Natural killer cell (primary cell): ENCODE measurements at regions not wholly inside any gene's neighbourhood (a gene's known extent, or its start where the extent isn't known, plus 50 kb on each side); places are given as distances from the start of the nearest gene placed in this dataset.

ENCODE experiments used
- ATAC-seq, 3 donors: fragments of 150-1000 bp in 2 of 3; fragments of 200-7000 bp in 1 of 3; cut with Tn5 transposase; 1 replicate in 1 of 3; 2 replicates in 2 of 3; pipeline ENCODE4 v1.10.0; 2021; ENCODE audit warnings: mild to moderate bottlenecking in 2 of 3, moderate library complexity in 2 of 3
- DNase-seq, 2 donors: peaks; one replicate each; pipeline versions ENCODE4 v3.0.0 to v3.0.0-alpha.2; 2013 to 2021; ENCODE audit warnings: mixed read lengths in 1 of 2
- H3K27ac ChIP-seq: one replicate; pipeline ENCODE4 v1.5.1; 2013; ENCODE audit warnings: mild to moderate bottlenecking, low read length
- H3K27me3 ChIP-seq: one replicate; pipeline ENCODE4 v1.6.1; 2013; ENCODE audit warnings: low read length; ENCODE audit not compliant: control insufficient read depth, insufficient read depth
- H3K36me3 ChIP-seq: one replicate; pipeline ENCODE4 v1.6.1; 2013; ENCODE audit warnings: low read length; ENCODE audit not compliant: control insufficient read depth, insufficient read depth
- H3K4me1 ChIP-seq: one replicate; pipeline ENCODE4 v1.6.1; 2013; ENCODE audit warnings: low read length; ENCODE audit not compliant: control insufficient read depth, insufficient read depth
- H3K4me3 ChIP-seq: one replicate; pipeline ENCODE4 v1.5.1; 2013; ENCODE audit warnings: low read length
- H3K9me3 ChIP-seq: one replicate; pipeline ENCODE4 v1.6.1; 2013; ENCODE audit warnings: low read length; ENCODE audit not compliant: control insufficient read depth, insufficient read depth
- H3K27ac Mint-ChIP-seq, 2 donors: one replicate each; pipeline ENCODE4 v1.8.0; 2022; ENCODE audit warnings: mild to moderate bottlenecking in 2 of 2, mixed read lengths in 2 of 2, moderate library complexity in 1 of 2
- H3K27me3 Mint-ChIP-seq, 2 donors: one replicate each; pipeline ENCODE4 v1.8.0; 2022; ENCODE audit warnings: low read depth in 2 of 2, mixed read lengths in 2 of 2
- H3K36me3 Mint-ChIP-seq: one replicate; pipeline ENCODE4 v1.8.0; 2022; ENCODE audit warnings: mixed read lengths
- H3K4me1 Mint-ChIP-seq, 2 donors: one replicate each; pipeline ENCODE4 v1.8.0; 2022; ENCODE audit warnings: mixed read lengths in 2 of 2
- H3K4me3 Mint-ChIP-seq: one replicate; pipeline ENCODE4 v1.8.0; 2022; ENCODE audit warnings: mild to moderate bottlenecking, moderate library complexity, mixed read lengths
- H3K9me3 Mint-ChIP-seq, 2 donors: one replicate each; pipeline ENCODE4 v1.8.0; 2022; ENCODE audit warnings: mixed read lengths in 2 of 2
- CTCF ChIP-seq: fragments of 200-600 bp; IDR thresholded peaks from one replicate; pipeline ENCODE4 v1.8.0; 2022; ENCODE audit warnings: antibody characterized with exemption
- WGBS: methylation state at CpG from one replicate; pipeline ENCODE4 v1.1.7; 2013; ENCODE audit warnings: missing lambda C conversion rate; ENCODE audit not compliant: insufficient coverage; 5-methylcytosine and 5-hydroxymethylcytosine counted together
- intact Hi-C: fragments of 100-400 bp; cut with micrococcal nuclease; formaldehyde crosslinking; loops from one replicate; pipeline ENCODE4 v1.14.2; 2022

- no peak overlapping the region for H3K27ac ChIP-seq
- no peaks in the 10 kb centered on the region for H3K36me3 ChIP-seq
- H3K9me3 ChIP-seq: no peaks in the 10 kb centered on the region
- intact Hi-C loops: no loop called here
- H3K27me3 Mint-ChIP-seq: no peaks in the 10 kb centered on the region
- H3K9me3 Mint-ChIP-seq: no peaks in the 10 kb centered on the region
- peaks cover 5% of the 10 kb centered on the region for H3K4me1 ChIP-seq
- no peak overlapping the region for H3K4me3 ChIP-seq
- no peaks in the 10 kb centered on the region for H3K36me3 Mint-ChIP-seq
- no peak overlapping the region for H3K4me3 Mint-ChIP-seq
- DNase-seq (no peak), ATAC-seq (no peak)
- WGBS: 80% methylated on average over 4 of the region's 5 CpGs
- H3K27ac Mint-ChIP-seq: no peak overlapping the region
- peaks cover 2 to 23% of the 10 kb centered on the region in 2 donors for H3K4me1 Mint-ChIP-seq
- no peak for TF ChIP-seq CTCF
- no peaks in the 10 kb centered on the region for H3K27me3 ChIP-seq
These were observed 72.3 kb downstream of the CD164 start for GRCh38 chr6:109309917-109310316.

GRCh38 chr6:109308018-109308492 is 74.2 kb downstream of the CD164 start:
- Histone ChIP-seq H3K36me3 (no peaks in the 10 kb centered on the region), H3K27me3 (no peaks in the 10 kb centered on the region), H3K27ac (peak overlapping the region; percentile 28), H3K4me1 (peaks cover 21% of the 10 kb centered on the region), H3K4me3 (no peak overlapping the region), H3K9me3 (no peaks in the 10 kb centered on the region)
- Mint-ChIP-seq H3K4me1 (peaks cover 13 to 38% of the 10 kb centered on the region in 2 donors), H3K4me3 (peak overlapping the region; percentile 17), H3K27ac (peak overlapping the region; percentile 49 to 57), H3K27me3 (no peaks in the 10 kb centered on the region), H3K36me3 (no peaks in the 10 kb centered on the region), H3K9me3 (no peaks in the 10 kb centered on the region)
- no peak for TF ChIP-seq CTCF
- 49% methylated on average over 2 of the region's 5 CpGs for WGBS
- intact Hi-C loops: no loop called here
- peak; percentile 58 to 96 (median 91) for ATAC-seq
- no peak for DNase-seq

GRCh38 chr6:109306733-109307132 is 75.5 kb downstream of the CD164 start:
- no peaks in the 10 kb centered on the region for H3K9me3 Mint-ChIP-seq
- H3K4me1 Mint-ChIP-seq: peaks cover 13 to 38% of the 10 kb centered on the region in 2 donors
- Histone ChIP-seq H3K4me3 (no peak overlapping the region), H3K9me3 (no peaks in the 10 kb centered on the region), H3K27me3 (no peaks in the 10 kb centered on the region), H3K27ac (no peak overlapping the region), H3K4me1 (peaks cover 21% of the 10 kb centered on the region), H3K36me3 (no peaks in the 10 kb centered on the region)
- TF ChIP-seq CTCF: no peak
- H3K36me3 Mint-ChIP-seq: no peaks in the 10 kb centered on the region
- DNase-seq (no peak), ATAC-seq (no peak)
- no peaks in the 10 kb centered on the region for H3K27me3 Mint-ChIP-seq
- intact Hi-C loops: no loop called here
- H3K27ac Mint-ChIP-seq: no peak overlapping the region
- 100% methylated on average over 2 of the region's 2 CpGs for WGBS
- H3K4me3 Mint-ChIP-seq: no peak overlapping the region

GRCh38 chr6:109305028-109305427 is 77.2 kb downstream of the CD164 start:
- ATAC-seq (no peak), DNase-seq (no peak)
- no peak overlapping the region for H3K4me3 Mint-ChIP-seq
- H3K36me3 ChIP-seq: no peaks in the 10 kb centered on the region
- intact Hi-C loops: no loop called here
- TF ChIP-seq CTCF: no peak
- H3K4me1 Mint-ChIP-seq: peaks cover 13 to 38% of the 10 kb centered on the region in 2 donors
- no peaks in the 10 kb centered on the region for H3K36me3 Mint-ChIP-seq
- H3K9me3 ChIP-seq: no peaks in the 10 kb centered on the region
- no peak overlapping the region for H3K4me3 ChIP-seq
- no peak overlapping the region for H3K27ac ChIP-seq
- H3K27ac Mint-ChIP-seq: peak overlapping the region; percentile 53 to 65
- H3K27me3 ChIP-seq: no peaks in the 10 kb centered on the region
- H3K9me3 Mint-ChIP-seq: no peaks in the 10 kb centered on the region
- H3K4me1 ChIP-seq: peaks cover 21% of the 10 kb centered on the region
- no peaks in the 10 kb centered on the region for H3K27me3 Mint-ChIP-seq
